ENCODE measurements at regions not wholly inside any gene's neighbourhood (a gene's known extent, or its start where the extent isn't known, plus 50 kb on each side); places are given as distances from the start of the nearest gene placed in this dataset.

DNA sequence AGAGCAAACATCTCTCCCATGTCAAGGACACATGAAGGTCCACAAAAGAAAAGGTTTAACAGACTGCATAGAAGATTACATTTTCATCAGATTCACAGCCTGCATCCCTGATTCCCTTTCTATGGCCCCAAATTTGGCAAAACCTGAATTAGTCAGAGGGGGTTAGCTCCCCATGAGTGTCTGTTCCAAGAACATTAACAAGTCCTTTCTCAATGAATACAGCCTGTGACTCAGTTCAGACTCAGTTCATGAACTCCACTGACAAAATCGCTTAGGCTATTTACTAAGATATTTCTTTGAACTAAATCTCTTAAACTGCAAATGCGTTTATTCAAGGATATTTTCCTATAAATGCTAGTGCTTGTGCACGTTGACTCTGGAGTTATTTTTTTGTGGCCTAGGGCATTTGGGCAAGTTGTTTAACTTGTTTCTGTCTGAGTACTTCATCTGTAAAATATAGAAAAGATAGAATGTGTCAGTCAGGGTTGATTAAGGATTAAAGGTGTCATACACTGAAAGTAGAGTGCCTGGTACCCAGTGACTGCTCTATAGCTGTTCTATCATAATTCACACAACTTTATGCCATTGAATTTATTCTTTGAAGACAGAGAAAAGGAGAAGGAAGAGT, 422.6 kb downstream of the HTR1B start (continued):
- TF ChIP-seq ZFAT (CRISPR knock-in tag; conservative IDR thresholded peaks at IDR 0.05) (no peak), CBX1 (IDR thresholded peaks at IDR 0.05; ENCODE audit: low read depth) (no peak), ZNF766 (CRISPR knock-in tag; IDR thresholded peaks at IDR 0.05; ENCODE audit: borderline replicate concordance) (no peak)

DNA sequence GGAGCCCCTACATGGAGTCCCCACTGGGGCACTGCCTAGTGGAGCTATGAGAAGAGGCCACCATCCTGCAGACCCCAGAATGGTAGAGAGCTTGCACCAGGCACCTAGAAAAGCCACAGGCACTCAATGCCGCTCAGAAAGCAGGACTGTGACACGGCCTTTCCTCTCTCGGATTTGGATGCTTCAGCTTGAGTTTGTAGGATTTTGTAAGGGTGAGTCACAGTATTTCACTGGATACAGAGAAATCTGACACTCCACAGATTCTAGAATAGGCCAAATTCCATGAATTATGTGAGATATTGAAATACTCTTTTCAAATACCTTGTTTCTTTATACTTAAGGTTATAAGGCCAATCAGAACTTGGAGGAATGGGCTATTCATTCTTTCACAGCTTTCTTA, 424.5 kb downstream of the HTR1B start:
- peaks cover 60% of the 10 kb centered on the region for H3K9me3 ChIP-seq (ENCODE audit: low read length)
- DNase-seq (ENCODE audit: low spot score), result no peak
- ChIA-PET CTCF (ENCODE audit: low intra/inter-chr PET ratio, low total read pairs) (no interaction called here), POLR2A (no interaction called here)
- TF ChIP-seq NCOA5 (CRISPR knock-in tag; IDR thresholded peaks at IDR 0.05) (no peak), GATAD2A (CRISPR knock-in tag; IDR thresholded peaks at IDR 0.05) (no peak), ZNF326 (CRISPR knock-in tag; IDR thresholded peaks at IDR 0.05; ENCODE audit: borderline replicate concordance) (no peak), EZH2 (conservative IDR thresholded peaks at IDR 0.05; ENCODE audit: low read depth, low read length) (no peak), RBM39 (IDR thresholded peaks at IDR 0.05; ENCODE audit: low read depth, low read length, poor library complexity, severe bottlenecking) (no peak), SIX4 (CRISPR knock-in tag; IDR thresholded peaks at IDR 0.05) (no peak), DPF2 (CRISPR knock-in tag; IDR thresholded peaks at IDR 0.05; ENCODE audit: borderline replicate concordance, low read depth) (no peak)
- TF ChIP-seq, protein P1, sequence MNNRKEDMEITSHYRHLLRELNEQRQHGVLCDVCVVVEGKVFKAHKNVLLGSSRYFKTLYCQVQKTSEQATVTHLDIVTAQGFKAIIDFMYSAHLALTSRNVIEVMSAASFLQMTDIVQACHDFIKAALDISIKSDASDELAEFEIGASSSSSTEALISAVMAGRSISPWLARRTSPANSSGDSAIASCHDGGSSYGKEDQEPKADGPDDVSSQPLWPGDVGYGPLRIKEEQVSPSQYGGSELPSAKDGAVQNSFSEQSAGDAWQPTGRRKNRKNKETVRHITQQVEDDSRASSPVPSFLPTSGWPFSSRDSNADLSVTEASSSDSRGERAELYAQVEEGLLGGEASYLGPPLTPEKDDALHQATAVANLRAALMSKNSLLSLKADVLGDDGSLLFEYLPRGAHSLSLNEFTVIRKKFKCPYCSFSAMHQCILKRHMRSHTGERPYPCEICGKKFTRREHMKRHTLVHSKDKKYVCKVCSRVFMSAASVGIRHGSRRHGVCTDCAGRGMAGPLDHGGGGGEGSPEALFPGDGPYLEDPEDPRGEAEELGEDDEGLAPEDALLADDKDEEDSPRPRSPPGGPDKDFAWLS (CRISPR knock-in tag; IDR thresholded peaks at IDR 0.05; ENCODE audit: borderline replicate concordance), result no peak
- TF ChIP-seq, protein P2, sequence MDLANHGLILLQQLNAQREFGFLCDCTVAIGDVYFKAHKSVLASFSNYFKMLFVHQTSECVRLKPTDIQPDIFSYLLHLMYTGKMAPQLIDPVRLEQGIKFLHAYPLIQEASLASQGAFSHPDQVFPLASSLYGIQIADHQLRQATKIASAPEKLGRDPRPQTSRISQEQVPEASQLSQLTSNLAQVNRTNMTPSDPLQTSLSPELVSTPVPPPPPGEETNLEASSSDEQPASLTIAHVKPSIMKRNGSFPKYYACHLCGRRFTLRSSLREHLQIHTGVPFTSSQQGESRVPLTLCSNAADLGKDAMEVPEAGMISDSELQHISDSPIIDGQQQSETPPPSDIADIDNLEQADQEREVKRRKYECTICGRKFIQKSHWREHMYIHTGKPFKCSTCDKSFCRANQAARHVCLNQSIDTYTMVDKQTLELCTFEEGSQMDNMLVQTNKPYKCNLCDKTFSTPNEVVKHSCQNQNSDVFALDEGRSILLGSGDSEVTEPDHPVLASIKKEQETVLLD (CRISPR knock-in tag; IDR thresholded peaks at IDR 0.05; ENCODE audit: low read depth), result no peak
- FAIRE-seq, result no peak
- intact Hi-C loops (cut with micrococcal nuclease; ENCODE audit: unreplicated experiment) (no loop called here), in situ Hi-C loops (cut with HindIII; ENCODE audit: extremely low pct_ligation_motif_present, low pct_unique_long_range_greater_than_20kb) (no loop called here)
- no peaks in the 10 kb centered on the region for H3K36me3 ChIP-seq (replicated peaks in 1 of 2; ENCODE audit: control insufficient read depth in 1 of 2, insufficient read depth in 2 of 2, low read length in 2 of 2)
- H3K4me2 ChIP-seq (ENCODE audit: low read depth, low read length), result no peak overlapping the region
- H3K27me3 ChIP-seq (ENCODE audit: control insufficient read depth in 1 of 2, insufficient read depth in 2 of 2, low read length in 2 of 2), result no peaks in the 10 kb centered on the region
- no peaks in the 10 kb centered on the region for H3K79me2 ChIP-seq (ENCODE audit: insufficient read depth, low read length)
- H2AFZ ChIP-seq (ENCODE audit: low read length), result no peak overlapping the region
- no peaks in the 10 kb centered on the region for H3K4me1 ChIP-seq (ENCODE audit: insufficient read depth, low read length)
- H3K27ac ChIP-seq (ENCODE audit: extremely low read length, insufficient read depth, low read length), result no peak overlapping the region
- BruUV-seq (replicated peaks), result no TSS peak
- H3K9ac ChIP-seq (ENCODE audit: insufficient read depth, low read depth, low read length), result no peak overlapping the region
- no peaks in the 10 kb centered on the region for H4K20me1 ChIP-seq (ENCODE audit: insufficient read depth, low read length)
- WGBS (ENCODE audit: low lambda C conversion rate), result 0% methylated on average over 3 of the region's 3 CpGs
- no peak overlapping the region for H3K4me3 ChIP-seq (replicated peaks in 1 of 3; ENCODE audit: insufficient read depth in 1 of 3, low read depth in 2 of 3, low read length in 3 of 3)
- ATAC-seq, result no peak

Measured in HepG2 (cell line).